HUES6 (cell line): ENCODE measurements at regions not wholly inside any gene's neighbourhood (a gene's known extent, or its start where the extent isn't known, plus 50 kb on each side); places are given as distances from the start of the nearest gene placed in this dataset.

Experiments
- H3K27ac ChIP-seq: 2 replicates; pipeline ENCODE4 v1.7.0; 2013; ENCODE audit warnings: low read depth, mild to moderate bottlenecking, low read length, inconsistent platforms
- H3K27me3 ChIP-seq: 2 replicates; pipeline ENCODE4 v1.6.1; 2013; ENCODE audit warnings: low read length; ENCODE audit not compliant: control insufficient read depth, insufficient read depth
- H3K36me3 ChIP-seq: 2 replicates; pipeline ENCODE4 v1.6.1; 2013; ENCODE audit warnings: low read length; ENCODE audit not compliant: control insufficient read depth, insufficient read depth
- H3K4me1 ChIP-seq: 2 replicates; pipeline ENCODE4 v1.6.1; 2013; ENCODE audit warnings: low read length; ENCODE audit not compliant: control insufficient read depth, insufficient read depth
- H3K4me3 ChIP-seq: 2 replicates; pipeline ENCODE4 v1.5.1; 2013; ENCODE audit warnings: low read depth, low read length
- H3K9ac ChIP-seq: one replicate; pipeline ENCODE4 v1.6.1; 2013; ENCODE audit warnings: mild to moderate bottlenecking, low read length
- H3K9me3 ChIP-seq: 2 replicates; pipeline ENCODE4 v1.6.1; 2013; ENCODE audit warnings: low read depth, low read length; ENCODE audit not compliant: control insufficient read depth, insufficient read depth

DNA sequence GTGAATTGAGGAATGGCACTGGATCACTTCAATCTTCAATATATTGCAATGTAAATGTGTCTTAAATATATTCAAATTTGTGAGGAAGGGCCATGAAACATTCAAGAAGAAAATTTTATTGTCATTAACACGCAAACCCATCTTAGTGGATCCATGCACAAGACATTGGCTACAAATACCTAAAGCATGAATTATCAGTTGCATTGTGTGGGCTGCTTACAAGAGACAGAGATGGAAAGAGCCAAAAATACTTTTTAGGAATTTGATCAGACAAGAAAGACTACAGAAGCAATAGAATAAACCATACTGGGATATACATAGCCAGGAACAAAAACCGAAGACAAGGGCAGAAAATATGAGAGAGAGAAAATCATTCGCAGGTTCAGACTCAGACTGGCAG lies 616.2 kb upstream of the GRIA3 start:
- Histone ChIP-seq H3K9ac (no peak overlapping the region), H3K4me1 (no peaks in the 10 kb centered on the region), H3K27ac (no peak overlapping the region), H3K9me3 (peaks cover 5% of the 10 kb centered on the region; the same call in 1 of the 2 replicates), H3K27me3 (peaks cover 2% of the 10 kb centered on the region; the same call in 1 of the 2 replicates), H3K36me3 (no peaks in the 10 kb centered on the region), H3K4me3 (no peak overlapping the region)

DNA sequence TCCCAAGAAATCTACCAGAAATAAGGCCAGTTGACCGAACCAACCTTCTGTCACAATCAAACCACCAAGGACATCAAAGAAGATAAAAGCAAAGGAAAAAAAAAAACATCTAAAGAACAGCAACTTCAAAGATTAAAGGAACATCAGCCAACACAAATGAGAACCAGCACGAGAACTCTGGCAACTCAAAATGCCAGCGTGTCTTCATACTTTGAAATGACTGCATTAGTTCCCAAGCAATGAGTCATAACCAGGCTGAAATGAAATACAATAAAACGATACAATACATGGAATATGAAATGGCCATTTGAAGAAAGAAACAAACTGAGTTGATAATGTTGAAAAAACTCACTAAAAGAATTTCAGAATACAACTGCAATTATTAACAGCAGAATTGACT lies 611.6 kb upstream of the GRIA3 start:
- Histone ChIP-seq H3K36me3 (no peaks in the 10 kb centered on the region), H3K9ac (no peak overlapping the region), H3K27ac (no peak overlapping the region), H3K27me3 (no peaks in the 10 kb centered on the region; the same call in 1 of the 2 replicates), H3K4me3 (no peak overlapping the region), H3K9me3 (peaks cover 5% of the 10 kb centered on the region; the same call in 1 of the 2 replicates), H3K4me1 (no peaks in the 10 kb centered on the region)

DNA sequence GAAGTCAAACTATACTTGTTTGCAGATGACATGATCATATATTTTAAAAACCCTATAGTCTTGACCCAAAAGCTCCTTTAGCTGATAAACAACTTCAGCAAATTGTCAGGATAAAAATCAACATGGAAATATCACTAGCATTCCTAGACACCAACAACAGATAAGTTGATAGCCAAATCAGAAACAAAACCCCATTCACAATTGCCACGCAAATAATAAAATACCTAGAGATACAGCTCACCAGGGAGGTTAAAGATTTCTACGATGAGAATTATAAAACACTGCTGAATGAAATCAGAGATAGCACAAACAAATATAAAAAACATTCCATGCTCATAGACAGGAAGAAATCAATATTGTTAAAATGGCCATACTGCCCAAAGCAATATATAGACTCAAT lies 605.0 kb upstream of the GRIA3 start:
- H3K27ac ChIP-seq, result no peak overlapping the region
- H3K4me1 ChIP-seq, result no peaks in the 10 kb centered on the region
- H3K36me3 ChIP-seq, result no peaks in the 10 kb centered on the region
- no peaks in the 10 kb centered on the region for H3K9me3 ChIP-seq
- H3K4me3 ChIP-seq, result no peak overlapping the region
- H3K9ac ChIP-seq, result no peak overlapping the region
- no peaks in the 10 kb centered on the region; the same call in 1 of the 2 replicates for H3K27me3 ChIP-seq

GRCh38 chrX:122579526-122579925 lies 604.6 kb upstream of the GRIA3 start:
- H3K27ac ChIP-seq, result no peak overlapping the region
- no peaks in the 10 kb centered on the region; the same call in 1 of the 2 replicates for H3K27me3 ChIP-seq
- no peaks in the 10 kb centered on the region for H3K4me1 ChIP-seq
- H3K36me3 ChIP-seq, result no peaks in the 10 kb centered on the region
- no peaks in the 10 kb centered on the region for H3K9me3 ChIP-seq
- H3K4me3 ChIP-seq, result no peak overlapping the region
- H3K9ac ChIP-seq, result no peak overlapping the region

GRCh38 chrX:122582280-122582974 lies 601.7 kb upstream of the GRIA3 start:
- Histone ChIP-seq H3K27ac (no peak overlapping the region), H3K27me3 (no peaks in the 10 kb centered on the region; the same call in 1 of the 2 replicates), H3K36me3 (no peaks in the 10 kb centered on the region), H3K4me1 (no peaks in the 10 kb centered on the region), H3K4me3 (no peak overlapping the region), H3K9me3 (no peaks in the 10 kb centered on the region), H3K9ac (no peak overlapping the region)

- Histone ChIP-seq H3K27ac (no peak overlapping the region), H3K27me3 (no peaks in the 10 kb centered on the region; the same call in 1 of the 2 replicates), H3K4me1 (no peaks in the 10 kb centered on the region), H3K4me3 (no peak overlapping the region), H3K9me3 (no peaks in the 10 kb centered on the region), H3K36me3 (no peaks in the 10 kb centered on the region), H3K9ac (no peak overlapping the region)
Measured at GRCh38 chrX:122582975-122583305, 601.1 kb upstream of the GRIA3 start.

DNA sequence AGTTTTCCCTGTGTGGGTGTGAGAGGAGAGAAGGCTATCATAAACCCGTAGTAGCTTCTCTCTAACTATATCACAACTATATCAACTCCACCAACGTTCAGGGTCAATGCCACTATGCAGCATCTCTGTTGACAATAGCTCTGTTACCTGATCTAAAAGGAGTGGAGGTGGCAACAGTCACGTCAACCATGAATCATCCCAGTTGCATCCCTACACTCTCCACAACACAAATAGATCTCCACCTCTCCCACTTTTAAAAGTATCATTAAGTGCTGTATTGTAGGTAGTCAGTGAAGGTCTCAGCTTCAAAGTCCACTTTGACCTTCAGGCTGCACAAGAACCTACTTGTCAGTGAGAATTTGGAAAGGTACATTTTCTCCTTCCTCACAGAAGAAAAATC lies 600.5 kb upstream of the GRIA3 start:
- Histone ChIP-seq H3K4me1 (no peaks in the 10 kb centered on the region), H3K9ac (no peak overlapping the region), H3K27ac (no peak overlapping the region), H3K4me3 (no peak overlapping the region), H3K9me3 (no peaks in the 10 kb centered on the region), H3K27me3 (no peaks in the 10 kb centered on the region; the same call in 1 of the 2 replicates), H3K36me3 (no peaks in the 10 kb centered on the region)

GRCh38 chrX:122584981-122585380 lies 599.1 kb upstream of the GRIA3 start:
- Histone ChIP-seq H3K36me3 (no peaks in the 10 kb centered on the region), H3K9ac (no peak overlapping the region), H3K27me3 (no peaks in the 10 kb centered on the region; the same call in 1 of the 2 replicates), H3K4me3 (no peak overlapping the region), H3K4me1 (no peaks in the 10 kb centered on the region), H3K9me3 (no peaks in the 10 kb centered on the region), H3K27ac (no peak overlapping the region)

GRCh38 chrX:122586831-122587230 lies 597.2 kb upstream of the GRIA3 start:
- no peaks in the 10 kb centered on the region for H3K36me3 ChIP-seq

DNA sequence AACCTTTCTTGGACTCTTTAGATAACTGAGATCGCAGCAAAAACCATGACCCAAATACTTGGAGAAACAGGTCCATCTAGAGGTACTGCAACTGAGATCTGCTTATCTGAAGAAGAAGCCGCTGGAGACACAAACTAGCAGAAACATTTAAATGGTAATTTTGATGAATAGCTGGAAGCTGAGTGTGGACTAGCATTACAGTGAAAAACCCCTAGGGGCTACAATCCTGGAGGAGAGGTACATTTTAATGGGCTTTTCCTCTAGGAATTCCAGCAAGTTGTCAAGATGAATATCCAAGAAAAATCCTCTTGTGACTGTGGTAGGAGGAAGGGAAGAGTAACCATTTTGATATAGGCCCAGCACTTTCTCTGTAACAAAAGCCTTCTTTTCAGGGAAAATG lies 592.5 kb upstream of the GRIA3 start:
- Histone ChIP-seq H3K9me3 (no peaks in the 10 kb centered on the region), H3K27ac (peak overlapping the region; percentile 62; the same call in 1 of the 2 replicates), H3K36me3 (no peaks in the 10 kb centered on the region), H3K4me3 (0 out of 2 replicates have a peak overlapping the region, but pooled peaks have one; percentile 23), H3K9ac (no peak overlapping the region), H3K27me3 (no peaks in the 10 kb centered on the region; the same call in 1 of the 2 replicates), H3K4me1 (peaks cover 12% of the 10 kb centered on the region)

More at GRCh38 chrX:122586831-122587230, 597.2 kb upstream of the GRIA3 start:
- Histone ChIP-seq H3K9me3 (no peaks in the 10 kb centered on the region), H3K9ac (no peak overlapping the region), H3K4me1 (peaks cover 3% of the 10 kb centered on the region), H3K27me3 (no peaks in the 10 kb centered on the region; the same call in 1 of the 2 replicates), H3K4me3 (no peak overlapping the region), H3K27ac (no peak overlapping the region)

- peaks cover 8% of the 10 kb centered on the region for H3K4me1 ChIP-seq
- no peaks in the 10 kb centered on the region for H3K9me3 ChIP-seq
- H3K36me3 ChIP-seq, result no peaks in the 10 kb centered on the region
- H3K9ac ChIP-seq, result no peak overlapping the region
- H3K27ac ChIP-seq, result no peak overlapping the region
- H3K4me3 ChIP-seq, result no peak overlapping the region
- H3K27me3 ChIP-seq, result no peaks in the 10 kb centered on the region
Measured at GRCh38 chrX:122596998-122597397, 587.1 kb upstream of the GRIA3 start.
